Right lobe of liver (tissue), 4 donors: ENCODE measurements at regions not wholly inside any gene's neighbourhood (a gene's known extent, or its start where the extent isn't known, plus 50 kb on each side); places are given as distances from the start of the nearest gene placed in this dataset.

Experiments used
- POLR2A ChIP-seq: fragments of 450-650 bp; IDR thresholded peaks from one replicate; pipeline ENCODE4 v1.6.1; 2017; ENCODE audit warnings: antibody characterized with exemption, mild to moderate bottlenecking
- TF ChIP-seq, protein P1 (sequence below), 4 donors: fragments of 200-600 bp in 3 of 4; fragments of 450-650 bp in 1 of 4; IDR thresholded peaks; one replicate each; pipeline versions ENCODE4 v1.5.1 to v1.8.0; 2016 to 2022; ENCODE audit warnings: antibody characterized with exemption in 4 of 4, mild to moderate bottlenecking in 2 of 4
- donor health status: DM: no; HTN: no; CAD: no.
- donor health status: DM: no; HTN: no; CAD: no.
- donor health status: DM: no; HTN: yes; CAD: no.

DNA sequence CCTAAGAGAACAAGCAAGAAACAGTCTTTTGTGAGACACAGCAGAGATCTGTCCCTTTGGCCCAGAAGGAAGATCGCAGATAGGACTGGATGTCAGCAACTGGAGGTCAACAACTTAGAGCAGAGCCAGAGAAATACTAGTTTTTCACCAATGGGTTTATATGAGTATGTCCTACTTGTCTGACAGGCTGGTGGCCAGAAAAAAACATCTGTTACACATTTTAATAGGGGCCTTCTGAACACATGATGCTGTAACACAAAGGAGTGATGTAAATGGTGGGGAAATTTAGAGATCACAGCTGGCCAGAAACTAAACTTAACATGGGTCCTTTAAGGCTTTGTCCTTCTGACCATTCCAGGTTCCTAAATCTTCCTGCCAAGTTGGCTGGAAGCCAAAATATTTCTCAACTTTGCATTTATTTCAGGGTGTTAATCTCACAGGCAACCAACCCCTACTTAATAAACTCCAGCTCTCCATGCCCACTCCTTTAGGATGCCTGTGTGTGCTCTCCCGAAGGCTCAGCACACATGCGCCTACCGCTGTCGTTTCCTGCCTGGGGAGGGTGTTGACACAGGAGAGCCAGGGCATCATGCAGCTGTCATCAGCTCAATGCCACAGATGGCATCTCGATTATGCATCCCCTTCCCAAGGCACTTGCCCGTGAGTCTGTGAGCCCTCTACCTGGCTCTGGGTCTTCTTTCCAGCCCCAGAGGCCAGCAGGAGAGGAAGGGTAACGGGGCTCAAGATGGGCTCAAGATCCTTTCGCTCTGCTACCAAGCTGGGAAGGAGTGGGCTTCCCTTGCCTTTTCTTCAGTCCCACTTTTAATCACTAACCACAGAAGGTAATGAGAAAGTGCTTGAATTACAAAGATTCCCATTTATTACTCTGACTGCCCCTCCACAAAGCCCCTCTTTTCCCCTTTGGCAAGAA, 252.5 kb downstream of the ETAA1 start:
- TF ChIP-seq, protein P1, sequence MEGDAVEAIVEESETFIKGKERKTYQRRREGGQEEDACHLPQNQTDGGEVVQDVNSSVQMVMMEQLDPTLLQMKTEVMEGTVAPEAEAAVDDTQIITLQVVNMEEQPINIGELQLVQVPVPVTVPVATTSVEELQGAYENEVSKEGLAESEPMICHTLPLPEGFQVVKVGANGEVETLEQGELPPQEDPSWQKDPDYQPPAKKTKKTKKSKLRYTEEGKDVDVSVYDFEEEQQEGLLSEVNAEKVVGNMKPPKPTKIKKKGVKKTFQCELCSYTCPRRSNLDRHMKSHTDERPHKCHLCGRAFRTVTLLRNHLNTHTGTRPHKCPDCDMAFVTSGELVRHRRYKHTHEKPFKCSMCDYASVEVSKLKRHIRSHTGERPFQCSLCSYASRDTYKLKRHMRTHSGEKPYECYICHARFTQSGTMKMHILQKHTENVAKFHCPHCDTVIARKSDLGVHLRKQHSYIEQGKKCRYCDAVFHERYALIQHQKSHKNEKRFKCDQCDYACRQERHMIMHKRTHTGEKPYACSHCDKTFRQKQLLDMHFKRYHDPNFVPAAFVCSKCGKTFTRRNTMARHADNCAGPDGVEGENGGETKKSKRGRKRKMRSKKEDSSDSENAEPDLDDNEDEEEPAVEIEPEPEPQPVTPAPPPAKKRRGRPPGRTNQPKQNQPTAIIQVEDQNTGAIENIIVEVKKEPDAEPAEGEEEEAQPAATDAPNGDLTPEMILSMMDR (IDR thresholded peaks at IDR 0.05), result no peak
- no peak for TF ChIP-seq POLR2A
